ENCODE measurements at regions not wholly inside any gene's neighbourhood (a gene's known extent, or its start where the extent isn't known, plus 50 kb on each side); places are given as distances from the start of the nearest gene placed in this dataset.

DNA sequence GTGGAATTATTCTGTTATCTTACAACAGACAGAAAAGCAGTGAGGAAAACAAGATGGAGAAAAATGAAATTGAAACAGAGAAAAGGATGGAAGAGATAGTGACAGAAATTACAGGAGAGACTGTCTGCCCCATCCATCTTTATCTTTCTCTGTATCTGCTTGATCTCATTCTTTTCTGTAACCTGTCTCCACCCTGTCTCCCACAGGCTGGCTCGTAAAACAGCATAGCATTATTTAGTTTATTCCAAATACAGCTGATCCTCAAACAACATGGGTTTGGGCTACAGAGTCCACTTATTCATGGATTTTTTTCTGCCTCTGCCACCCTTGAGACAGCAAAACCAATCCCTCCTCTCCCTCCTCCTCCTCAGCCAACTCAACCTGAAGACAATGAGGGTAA is 482.3 kb upstream of the JARID2 start:
- Histone ChIP-seq H3K27ac (ENCODE audit: insufficient read depth, low read depth, low read length, poor library complexity, severe bottlenecking) (no peak overlapping the region), H3K9me3 (ENCODE audit: control insufficient read depth, low read length) (no peaks in the 10 kb centered on the region), H3K4me3 (ENCODE audit: insufficient read depth, low read depth, low read length) (no peak overlapping the region), H3K27me3 (ENCODE audit: control insufficient read depth, insufficient read depth, low read length, poor library complexity, severe bottlenecking) (no peaks in the 10 kb centered on the region), H3K4me1 (ENCODE audit: control insufficient read depth, insufficient read depth, low read length) (no peaks in the 10 kb centered on the region), H3K36me3 (ENCODE audit: control insufficient read depth, insufficient read depth, low read length) (no peaks in the 10 kb centered on the region)
- WGBS, 2 experiments, result 89 to 96% methylated on average over 1 of the region's 1 CpG

DNA sequence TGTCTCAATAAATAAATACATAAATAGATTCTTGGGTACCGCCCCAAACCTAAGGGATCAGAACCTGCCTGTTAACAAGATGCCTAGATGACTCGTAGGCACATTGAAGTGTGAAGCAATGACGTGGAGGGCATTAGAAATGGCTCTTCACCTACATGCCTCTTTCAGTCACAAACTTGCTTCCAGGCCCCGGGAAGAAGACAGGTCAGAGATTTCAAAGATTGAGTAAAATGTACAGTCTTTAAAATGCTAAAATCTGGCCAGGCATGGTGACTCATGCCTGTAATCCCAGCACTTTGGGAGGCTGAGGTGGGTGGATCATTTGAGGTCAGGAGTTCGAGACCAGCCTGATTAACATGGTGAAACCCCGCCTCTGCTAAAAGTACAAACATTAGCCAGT is 480.8 kb upstream of the JARID2 start:
- H3K36me3 ChIP-seq (ENCODE audit: control insufficient read depth, insufficient read depth, low read length), result no peaks in the 10 kb centered on the region
- no peak overlapping the region for H3K4me3 ChIP-seq (ENCODE audit: insufficient read depth, low read depth, low read length)
- no peaks in the 10 kb centered on the region for H3K9me3 ChIP-seq (ENCODE audit: control insufficient read depth, low read length)
- H3K27me3 ChIP-seq (ENCODE audit: control insufficient read depth, insufficient read depth, low read length, poor library complexity, severe bottlenecking), result no peaks in the 10 kb centered on the region
- H3K4me1 ChIP-seq (ENCODE audit: control insufficient read depth, insufficient read depth, low read length), result no peaks in the 10 kb centered on the region
- no peak overlapping the region for H3K27ac ChIP-seq (ENCODE audit: insufficient read depth, low read depth, low read length, poor library complexity, severe bottlenecking)
- 91 to 93% methylated on average over 6 of the region's 6 CpGs for WGBS, 2 experiments

DNA sequence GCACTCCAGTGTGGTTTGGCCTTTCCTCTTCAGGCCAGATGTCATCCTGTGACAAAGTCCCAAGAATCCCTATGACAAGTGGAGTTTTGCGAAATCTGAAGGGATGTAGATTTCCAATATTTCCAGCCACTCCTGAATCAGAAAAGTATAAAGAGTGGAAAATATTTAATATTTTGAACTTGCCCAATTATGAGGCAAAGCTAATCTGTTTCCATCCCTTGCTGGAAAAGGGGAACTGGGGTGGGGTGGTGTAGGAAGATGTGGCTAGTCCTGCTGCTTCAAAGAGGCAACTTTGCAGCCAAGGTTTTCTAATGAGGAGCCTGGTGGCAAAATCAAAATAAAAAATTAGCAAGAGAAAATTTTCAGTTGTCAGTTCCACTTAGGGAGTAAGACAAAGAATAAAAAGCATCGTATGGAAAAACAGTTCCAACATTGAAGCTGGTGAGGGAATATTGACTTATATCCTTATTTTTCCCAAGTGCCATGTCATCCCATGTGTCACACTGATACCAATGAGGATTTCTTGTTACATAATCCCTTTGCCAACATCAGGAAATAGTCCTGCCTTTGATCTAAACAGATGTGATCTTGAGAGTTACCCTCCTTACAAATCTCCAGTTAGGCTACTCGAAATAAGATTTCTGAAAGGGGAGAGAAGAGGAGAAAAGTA is 480.0 kb upstream of the JARID2 start:
- Histone ChIP-seq H3K4me3 (ENCODE audit: insufficient read depth, low read depth, low read length) (no peak overlapping the region), H3K27ac (ENCODE audit: insufficient read depth, low read depth, low read length, poor library complexity, severe bottlenecking) (no peak overlapping the region), H3K27me3 (ENCODE audit: control insufficient read depth, insufficient read depth, low read length, poor library complexity, severe bottlenecking) (no peaks in the 10 kb centered on the region), H3K36me3 (ENCODE audit: control insufficient read depth, insufficient read depth, low read length) (no peaks in the 10 kb centered on the region), H3K9me3 (ENCODE audit: control insufficient read depth, low read length) (no peaks in the 10 kb centered on the region), H3K4me1 (ENCODE audit: control insufficient read depth, insufficient read depth, low read length) (no peaks in the 10 kb centered on the region)
- WGBS, 2 experiments, result 95 to 97% methylated on average over 2 to 3 of the region's 3 CpGs

DNA sequence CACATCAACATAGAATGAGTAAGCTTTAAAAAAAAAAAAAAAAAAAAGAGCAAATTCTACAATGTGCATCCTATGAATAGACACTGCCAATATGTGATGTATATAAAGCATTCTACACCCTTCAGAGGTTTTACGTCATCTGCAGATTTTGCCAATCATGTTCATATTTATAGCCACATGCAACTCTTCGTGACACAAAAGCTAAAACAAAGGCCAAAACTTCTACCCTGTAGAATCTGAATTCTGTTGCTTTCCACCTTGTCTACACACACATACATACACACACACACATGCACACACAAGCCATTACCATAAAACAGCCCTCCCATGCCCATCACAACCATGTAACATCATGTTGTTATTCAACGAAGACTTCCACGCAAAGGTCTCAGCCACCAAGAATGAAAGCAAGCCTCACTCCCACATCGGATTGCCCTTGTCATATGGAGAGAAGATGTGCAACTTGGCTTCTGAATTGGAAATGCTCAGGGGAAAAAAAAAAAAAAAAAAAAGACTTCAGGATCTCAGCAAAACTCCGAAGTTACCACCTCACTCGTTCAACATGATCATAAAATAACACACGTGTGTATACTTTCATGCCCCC is 479.4 kb upstream of the JARID2 start:
- 92 to 95% methylated on average over 8 of the region's 8 CpGs for WGBS, 2 experiments
- H3K27ac ChIP-seq (ENCODE audit: insufficient read depth, low read depth, low read length, poor library complexity, severe bottlenecking), result no peak overlapping the region
- H3K9me3 ChIP-seq (ENCODE audit: control insufficient read depth, low read length), result no peaks in the 10 kb centered on the region
- H3K4me1 ChIP-seq (ENCODE audit: control insufficient read depth, insufficient read depth, low read length), result no peaks in the 10 kb centered on the region
- no peak overlapping the region for H3K4me3 ChIP-seq (ENCODE audit: insufficient read depth, low read depth, low read length)
- H3K36me3 ChIP-seq (ENCODE audit: control insufficient read depth, insufficient read depth, low read length), result no peaks in the 10 kb centered on the region
- no peaks in the 10 kb centered on the region for H3K27me3 ChIP-seq (ENCODE audit: control insufficient read depth, insufficient read depth, low read length, poor library complexity, severe bottlenecking)

DNA sequence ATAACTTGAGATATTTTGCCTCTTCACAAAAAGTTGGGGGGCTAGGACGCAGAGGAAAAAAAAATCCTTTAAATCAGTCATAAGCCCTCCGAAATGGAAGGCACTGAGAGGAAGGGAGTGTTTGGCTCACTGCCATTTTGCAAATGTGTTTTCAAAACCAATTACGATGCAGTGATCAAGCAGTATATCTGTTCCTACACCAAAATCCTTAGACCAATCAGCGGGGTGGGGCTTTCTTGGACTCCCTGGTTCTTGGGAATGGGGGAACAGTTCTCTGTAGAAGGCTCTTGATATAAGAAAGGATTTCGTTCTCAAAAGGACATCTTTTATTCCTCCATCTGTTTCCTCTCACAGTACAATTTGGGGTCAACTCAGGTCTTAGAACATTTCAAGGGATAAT is 478.6 kb upstream of the JARID2 start:
- H3K27ac ChIP-seq (ENCODE audit: insufficient read depth, low read depth, low read length, poor library complexity, severe bottlenecking), result no peak overlapping the region
- WGBS, 2 experiments, result 97 to 98% methylated on average over 5 of the region's 5 CpGs
- H3K27me3 ChIP-seq (ENCODE audit: control insufficient read depth, insufficient read depth, low read length, poor library complexity, severe bottlenecking), result no peaks in the 10 kb centered on the region
- no peak overlapping the region for H3K4me3 ChIP-seq (ENCODE audit: insufficient read depth, low read depth, low read length)
- no peaks in the 10 kb centered on the region for H3K4me1 ChIP-seq (ENCODE audit: control insufficient read depth, insufficient read depth, low read length)
- no peaks in the 10 kb centered on the region for H3K9me3 ChIP-seq (ENCODE audit: control insufficient read depth, low read length)
- no peaks in the 10 kb centered on the region for H3K36me3 ChIP-seq (ENCODE audit: control insufficient read depth, insufficient read depth, low read length)

DNA sequence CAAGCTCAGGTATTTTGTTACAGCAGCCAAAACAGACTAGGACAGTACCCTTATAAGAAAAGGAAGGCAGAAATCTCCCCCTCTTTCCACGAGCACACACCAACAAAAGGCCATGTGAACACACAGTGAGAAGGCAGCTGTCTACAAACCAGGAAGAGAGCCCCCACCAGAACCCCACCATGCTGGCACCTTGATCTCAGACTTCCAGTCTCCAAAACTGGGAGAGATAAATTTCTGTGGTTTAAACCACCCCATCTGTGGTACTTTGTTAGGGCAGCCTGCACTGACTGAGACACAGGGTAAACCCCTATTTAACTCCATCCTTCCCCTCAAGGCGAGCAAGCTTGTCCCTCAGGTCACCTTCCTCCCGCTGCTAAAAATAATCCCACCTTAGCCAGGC is 475.8 kb upstream of the JARID2 start:
- H3K9me3 ChIP-seq (ENCODE audit: control insufficient read depth, low read length), result no peaks in the 10 kb centered on the region
- H3K27me3 ChIP-seq (ENCODE audit: control insufficient read depth, insufficient read depth, low read length, poor library complexity, severe bottlenecking), result no peaks in the 10 kb centered on the region
- WGBS, 2 experiments, result 87 to 95% methylated on average over 3 of the region's 3 CpGs
- H3K36me3 ChIP-seq (ENCODE audit: control insufficient read depth, insufficient read depth, low read length), result no peaks in the 10 kb centered on the region
- no peak overlapping the region for H3K27ac ChIP-seq (ENCODE audit: insufficient read depth, low read depth, low read length, poor library complexity, severe bottlenecking)
- H3K4me1 ChIP-seq (ENCODE audit: control insufficient read depth, insufficient read depth, low read length), result no peaks in the 10 kb centered on the region
- no peak overlapping the region for H3K4me3 ChIP-seq (ENCODE audit: insufficient read depth, low read depth, low read length)

DNA sequence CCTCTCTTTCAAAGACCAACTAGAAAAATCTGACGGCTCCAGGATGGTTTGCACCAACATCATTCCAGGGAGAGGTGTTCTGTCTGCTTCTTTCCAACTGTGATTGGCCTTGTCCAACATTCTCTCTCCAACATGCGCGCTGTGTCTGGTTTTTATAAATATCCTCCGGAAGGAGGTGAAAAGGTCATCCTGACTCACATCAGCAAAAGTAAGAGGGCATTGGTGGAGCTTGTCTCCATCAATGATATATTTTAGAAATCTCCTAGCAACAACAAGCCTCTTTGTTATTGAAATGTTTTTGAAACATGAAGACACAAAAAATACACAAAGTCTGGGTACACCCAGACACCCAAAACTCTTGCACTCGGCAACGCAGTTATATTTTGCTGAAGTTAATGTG is 475.3 kb upstream of the JARID2 start:
- Histone ChIP-seq H3K4me3 (ENCODE audit: insufficient read depth, low read depth, low read length) (no peak overlapping the region), H3K9me3 (ENCODE audit: control insufficient read depth, low read length) (no peaks in the 10 kb centered on the region), H3K27ac (ENCODE audit: insufficient read depth, low read depth, low read length, poor library complexity, severe bottlenecking) (no peak overlapping the region), H3K36me3 (ENCODE audit: control insufficient read depth, insufficient read depth, low read length) (no peaks in the 10 kb centered on the region), H3K4me1 (ENCODE audit: control insufficient read depth, insufficient read depth, low read length) (no peaks in the 10 kb centered on the region), H3K27me3 (ENCODE audit: control insufficient read depth, insufficient read depth, low read length, poor library complexity, severe bottlenecking) (no peaks in the 10 kb centered on the region)
- 91 to 94% methylated on average over 4 to 6 of the region's 6 CpGs for WGBS, 2 experiments

DNA sequence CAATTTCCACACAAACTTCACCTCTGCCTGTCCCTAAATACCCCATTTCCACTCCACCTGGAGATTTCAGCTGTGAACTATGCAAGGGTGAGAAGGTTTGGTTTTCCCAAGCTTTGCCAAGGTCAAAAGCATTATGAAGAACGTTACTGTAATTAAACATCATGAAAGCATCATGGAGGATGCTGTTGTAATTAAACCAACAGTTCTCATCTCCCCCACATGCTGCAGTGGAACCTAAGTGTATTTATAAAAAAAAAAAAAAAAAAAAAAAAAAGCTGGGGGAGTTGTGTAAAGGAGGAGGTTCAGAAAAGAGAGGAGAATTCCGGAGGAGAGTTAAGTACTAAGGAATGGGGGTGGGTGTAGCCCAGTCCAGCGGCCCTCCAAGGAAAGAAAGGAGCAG is 474.9 kb upstream of the JARID2 start:
- Histone ChIP-seq H3K4me3 (ENCODE audit: insufficient read depth, low read depth, low read length) (no peak overlapping the region), H3K9me3 (ENCODE audit: control insufficient read depth, low read length) (no peaks in the 10 kb centered on the region), H3K4me1 (ENCODE audit: control insufficient read depth, insufficient read depth, low read length) (no peaks in the 10 kb centered on the region), H3K27me3 (ENCODE audit: control insufficient read depth, insufficient read depth, low read length, poor library complexity, severe bottlenecking) (no peaks in the 10 kb centered on the region), H3K27ac (ENCODE audit: insufficient read depth, low read depth, low read length, poor library complexity, severe bottlenecking) (no peak overlapping the region), H3K36me3 (ENCODE audit: control insufficient read depth, insufficient read depth, low read length) (no peaks in the 10 kb centered on the region)
- WGBS, 2 experiments, result 58 to 71% methylated on average over 2 to 3 of the region's 3 CpGs

DNA sequence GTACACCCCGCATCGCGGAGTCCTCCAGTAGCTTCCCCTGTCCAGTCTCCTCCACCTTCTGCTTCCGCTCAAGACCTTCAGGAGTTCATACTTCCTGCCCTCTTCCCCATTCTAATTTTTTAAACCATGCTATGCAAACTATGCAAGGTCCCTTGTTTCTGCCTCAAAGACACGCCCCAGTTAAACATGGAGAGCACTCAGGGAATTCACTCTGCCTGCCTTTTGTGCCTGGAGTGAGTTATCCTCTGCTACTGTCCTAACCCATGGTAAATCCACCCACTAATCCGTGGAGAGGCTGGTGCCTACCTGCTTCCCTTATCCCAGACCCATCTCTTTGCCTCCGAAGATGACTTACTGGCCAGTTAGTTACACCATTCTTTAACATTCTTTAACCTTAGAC is 473.7 kb upstream of the JARID2 start:
- Histone ChIP-seq H3K9me3 (ENCODE audit: control insufficient read depth, low read length) (no peaks in the 10 kb centered on the region), H3K4me3 (ENCODE audit: insufficient read depth, low read depth, low read length) (no peak overlapping the region), H3K4me1 (ENCODE audit: control insufficient read depth, insufficient read depth, low read length) (no peaks in the 10 kb centered on the region), H3K27me3 (ENCODE audit: control insufficient read depth, insufficient read depth, low read length, poor library complexity, severe bottlenecking) (no peaks in the 10 kb centered on the region), H3K36me3 (ENCODE audit: control insufficient read depth, insufficient read depth, low read length) (no peaks in the 10 kb centered on the region), H3K27ac (ENCODE audit: insufficient read depth, low read depth, low read length, poor library complexity, severe bottlenecking) (no peak overlapping the region)
- WGBS, 2 experiments, result 85 to 89% methylated on average over 7 of the region's 7 CpGs

DNA sequence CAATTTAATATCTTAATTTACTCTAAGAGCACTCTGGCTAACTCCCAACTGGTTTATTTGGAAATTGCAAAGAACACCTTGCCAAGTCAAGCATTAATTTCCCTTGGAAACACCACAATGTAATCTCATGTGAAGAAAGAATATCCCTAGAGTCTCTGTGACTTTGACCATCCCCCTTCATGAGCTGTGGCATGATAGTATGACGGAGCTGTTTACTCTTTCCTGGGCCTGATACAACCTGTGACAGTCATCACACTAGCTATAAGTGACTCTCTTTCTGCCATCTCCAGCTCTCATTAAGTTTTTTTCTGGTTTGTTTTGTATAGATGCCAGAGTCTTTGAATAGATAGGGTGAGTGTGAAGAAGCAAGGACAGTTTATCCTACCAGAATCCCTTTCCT is 470.3 kb upstream of the JARID2 start:
- Histone ChIP-seq H3K27ac (ENCODE audit: insufficient read depth, low read depth, low read length, poor library complexity, severe bottlenecking) (no peak overlapping the region), H3K27me3 (ENCODE audit: control insufficient read depth, insufficient read depth, low read length, poor library complexity, severe bottlenecking) (no peaks in the 10 kb centered on the region), H3K4me3 (ENCODE audit: insufficient read depth, low read depth, low read length) (no peak overlapping the region), H3K9me3 (ENCODE audit: control insufficient read depth, low read length) (no peaks in the 10 kb centered on the region), H3K4me1 (ENCODE audit: control insufficient read depth, insufficient read depth, low read length) (peaks cover 13% of the 10 kb centered on the region), H3K36me3 (ENCODE audit: control insufficient read depth, insufficient read depth, low read length) (no peaks in the 10 kb centered on the region)
- 96 to 100% methylated on average over 1 of the region's 1 CpG for WGBS, 2 experiments
